ENCODE measurements at regions not wholly inside any gene's neighbourhood (a gene's known extent, or its start where the extent isn't known, plus 50 kb on each side); places are given as distances from the start of the nearest gene placed in this dataset.

GRCh38 chr15:97837896-97838295 lies 122.6 kb upstream of the ARRDC4 start:
- TF ChIP-seq EZH2phosphoT487 (IDR thresholded peaks at IDR 0.05; ENCODE audit: low read depth) = no peak
- TF ChIP-seq, protein P1, sequence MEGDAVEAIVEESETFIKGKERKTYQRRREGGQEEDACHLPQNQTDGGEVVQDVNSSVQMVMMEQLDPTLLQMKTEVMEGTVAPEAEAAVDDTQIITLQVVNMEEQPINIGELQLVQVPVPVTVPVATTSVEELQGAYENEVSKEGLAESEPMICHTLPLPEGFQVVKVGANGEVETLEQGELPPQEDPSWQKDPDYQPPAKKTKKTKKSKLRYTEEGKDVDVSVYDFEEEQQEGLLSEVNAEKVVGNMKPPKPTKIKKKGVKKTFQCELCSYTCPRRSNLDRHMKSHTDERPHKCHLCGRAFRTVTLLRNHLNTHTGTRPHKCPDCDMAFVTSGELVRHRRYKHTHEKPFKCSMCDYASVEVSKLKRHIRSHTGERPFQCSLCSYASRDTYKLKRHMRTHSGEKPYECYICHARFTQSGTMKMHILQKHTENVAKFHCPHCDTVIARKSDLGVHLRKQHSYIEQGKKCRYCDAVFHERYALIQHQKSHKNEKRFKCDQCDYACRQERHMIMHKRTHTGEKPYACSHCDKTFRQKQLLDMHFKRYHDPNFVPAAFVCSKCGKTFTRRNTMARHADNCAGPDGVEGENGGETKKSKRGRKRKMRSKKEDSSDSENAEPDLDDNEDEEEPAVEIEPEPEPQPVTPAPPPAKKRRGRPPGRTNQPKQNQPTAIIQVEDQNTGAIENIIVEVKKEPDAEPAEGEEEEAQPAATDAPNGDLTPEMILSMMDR (IDR thresholded peaks at IDR 0.05; ENCODE audit: low read depth, low read length) = no peak

Measured in OCI-LY3 (cell line).